LNCAP (cell line): ENCODE measurements at regions not wholly inside any gene's neighbourhood (a gene's known extent, or its start where the extent isn't known, plus 50 kb on each side); places are given as distances from the start of the nearest gene placed in this dataset.

ENCODE experiments used
- TF ChIP-seq, protein P1 (sequence below): fragments of 450-650 bp; IDR thresholded peaks from 2 replicates; pipeline ENCODE4 v1.5.1; 2017; ENCODE audit warnings: mild to moderate bottlenecking

DNA sequence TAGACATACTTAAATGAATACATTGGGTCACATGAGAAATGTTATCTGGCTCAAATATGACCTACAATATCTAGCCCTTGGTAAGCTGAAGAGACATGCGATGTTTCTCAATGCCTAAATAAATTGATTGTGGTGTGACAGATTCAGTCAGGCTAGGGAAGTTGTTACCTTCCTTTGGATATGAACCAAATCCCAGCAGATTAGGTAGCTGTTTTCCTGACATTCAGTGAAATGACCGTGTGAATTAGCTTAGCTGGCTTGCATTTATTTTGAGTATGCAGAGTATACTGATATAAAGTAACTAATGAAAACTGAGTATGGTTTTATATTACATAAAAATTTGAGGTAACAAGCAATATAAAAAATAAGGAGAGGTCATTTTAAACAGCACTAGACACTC is 288.2 kb downstream of the GJA1 start:
- TF ChIP-seq, protein P1, sequence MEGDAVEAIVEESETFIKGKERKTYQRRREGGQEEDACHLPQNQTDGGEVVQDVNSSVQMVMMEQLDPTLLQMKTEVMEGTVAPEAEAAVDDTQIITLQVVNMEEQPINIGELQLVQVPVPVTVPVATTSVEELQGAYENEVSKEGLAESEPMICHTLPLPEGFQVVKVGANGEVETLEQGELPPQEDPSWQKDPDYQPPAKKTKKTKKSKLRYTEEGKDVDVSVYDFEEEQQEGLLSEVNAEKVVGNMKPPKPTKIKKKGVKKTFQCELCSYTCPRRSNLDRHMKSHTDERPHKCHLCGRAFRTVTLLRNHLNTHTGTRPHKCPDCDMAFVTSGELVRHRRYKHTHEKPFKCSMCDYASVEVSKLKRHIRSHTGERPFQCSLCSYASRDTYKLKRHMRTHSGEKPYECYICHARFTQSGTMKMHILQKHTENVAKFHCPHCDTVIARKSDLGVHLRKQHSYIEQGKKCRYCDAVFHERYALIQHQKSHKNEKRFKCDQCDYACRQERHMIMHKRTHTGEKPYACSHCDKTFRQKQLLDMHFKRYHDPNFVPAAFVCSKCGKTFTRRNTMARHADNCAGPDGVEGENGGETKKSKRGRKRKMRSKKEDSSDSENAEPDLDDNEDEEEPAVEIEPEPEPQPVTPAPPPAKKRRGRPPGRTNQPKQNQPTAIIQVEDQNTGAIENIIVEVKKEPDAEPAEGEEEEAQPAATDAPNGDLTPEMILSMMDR: no peak

DNA sequence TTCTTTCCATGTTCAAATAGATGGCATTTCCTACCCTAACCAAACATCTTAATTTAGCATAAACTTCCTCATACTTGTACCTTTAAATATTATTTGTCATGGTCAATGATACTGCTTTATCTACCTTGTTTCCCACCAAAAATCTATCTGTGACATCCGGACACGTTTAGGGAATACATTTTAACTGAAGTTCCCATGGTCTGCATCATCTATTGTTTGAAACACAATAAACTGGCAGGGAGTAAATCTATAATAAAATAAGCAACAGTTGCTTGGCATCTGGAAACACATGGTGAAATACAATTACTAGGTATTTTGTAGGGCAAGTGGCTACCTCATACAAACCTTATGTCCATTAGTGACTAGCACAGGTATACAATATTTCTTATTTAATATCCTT is 289.1 kb downstream of the GJA1 start:
- TF ChIP-seq, protein P1: no peak

DNA sequence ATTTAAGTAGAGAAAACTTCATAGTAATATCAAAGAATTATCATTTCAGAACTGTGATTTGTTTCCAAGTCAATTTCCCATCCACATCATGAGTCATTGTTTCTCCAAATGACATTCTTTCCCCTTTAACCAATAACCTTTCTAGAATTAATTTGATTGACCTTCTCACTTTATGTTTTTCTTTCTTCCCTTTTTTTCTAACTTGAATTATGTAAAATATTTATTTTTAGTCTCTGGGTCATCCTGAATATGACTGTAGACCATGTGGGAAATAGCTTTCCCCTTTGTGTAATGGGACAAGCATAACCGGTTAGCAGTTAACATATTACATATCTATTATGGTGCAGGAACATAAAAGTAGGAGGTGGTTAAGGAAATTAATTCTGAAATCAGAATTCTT is 291.1 kb downstream of the GJA1 start:
- TF ChIP-seq, protein P1: no peak

DNA sequence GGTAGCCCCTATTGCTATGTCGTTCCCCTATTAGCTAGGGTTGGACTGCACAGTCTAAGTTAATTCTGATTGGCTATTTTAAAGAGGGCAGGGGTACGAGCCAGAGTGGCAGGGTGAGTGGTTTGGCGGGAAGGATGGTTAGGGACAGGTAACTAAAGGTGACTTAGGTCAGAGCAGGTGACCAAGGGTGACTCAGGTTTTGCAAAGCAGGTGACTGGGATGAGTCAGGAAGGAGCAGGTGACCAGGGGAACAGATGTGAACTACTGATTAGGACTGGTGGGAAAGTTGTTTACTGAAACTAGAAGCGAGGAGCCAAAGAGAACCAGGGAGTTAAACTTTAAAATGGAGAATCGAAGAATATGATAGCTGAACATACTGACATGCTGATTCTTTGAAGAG is 295.2 kb downstream of the GJA1 start:
- TF ChIP-seq, protein P1: no peak

DNA sequence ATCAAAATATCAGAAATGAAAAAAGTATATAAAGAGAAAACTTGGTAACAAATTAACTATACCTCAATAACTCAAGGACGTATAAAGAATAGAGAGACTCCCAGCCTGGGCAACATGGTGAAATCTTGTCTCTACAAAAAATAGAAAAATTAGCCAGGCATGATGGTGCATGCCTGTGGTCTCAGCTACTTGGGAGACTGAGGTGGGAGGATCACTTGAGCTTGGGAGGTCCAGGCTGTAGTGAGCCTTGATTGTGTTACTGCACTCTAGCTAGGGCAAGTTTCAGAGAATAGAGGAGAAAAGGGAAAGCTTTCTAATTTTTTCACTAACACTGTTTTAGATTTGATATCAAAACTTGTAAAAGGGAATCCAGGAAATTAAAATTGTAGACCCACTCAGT is 295.9 kb downstream of the GJA1 start:
- TF ChIP-seq, protein P1: no peak

DNA sequence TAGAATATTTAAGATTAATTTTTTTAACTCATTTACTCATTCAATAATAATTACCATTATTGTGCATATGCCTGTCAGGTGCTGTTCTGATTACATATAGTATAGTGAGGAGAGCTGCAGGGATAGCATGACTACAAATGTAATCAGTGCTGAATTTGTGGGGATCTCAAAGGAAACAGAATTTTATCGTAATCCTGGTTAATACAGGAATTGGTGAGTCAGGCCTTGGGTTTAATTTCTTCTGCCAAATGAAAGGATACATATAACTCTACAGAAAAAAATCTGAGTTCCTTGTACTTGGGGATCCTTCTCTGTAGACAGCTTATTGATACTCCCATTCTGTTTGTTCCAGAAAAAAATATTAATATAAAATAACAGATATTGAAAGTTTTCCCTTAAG is 297.2 kb downstream of the GJA1 start:
- TF ChIP-seq, protein P1: no peak

DNA sequence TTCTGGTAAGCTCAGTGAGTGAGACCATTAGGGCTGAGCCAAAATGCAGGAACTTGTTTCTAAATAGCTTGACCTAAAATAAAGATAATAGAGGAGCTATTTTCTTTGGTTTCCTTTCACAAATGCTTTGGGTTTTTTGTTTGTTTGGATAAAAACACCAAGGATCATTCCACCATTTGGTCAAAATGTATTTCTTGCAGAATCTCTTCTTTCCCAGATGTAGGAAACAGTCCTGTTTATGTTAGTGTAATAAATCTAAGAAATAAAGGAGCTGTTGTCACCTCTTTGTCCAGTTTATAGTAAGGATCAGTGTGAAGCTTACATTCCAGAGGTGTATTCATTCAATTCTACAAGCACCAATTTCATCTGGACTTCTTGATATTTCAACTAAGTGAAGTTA is 297.8 kb downstream of the GJA1 start:
- TF ChIP-seq, protein P1: no peak

DNA sequence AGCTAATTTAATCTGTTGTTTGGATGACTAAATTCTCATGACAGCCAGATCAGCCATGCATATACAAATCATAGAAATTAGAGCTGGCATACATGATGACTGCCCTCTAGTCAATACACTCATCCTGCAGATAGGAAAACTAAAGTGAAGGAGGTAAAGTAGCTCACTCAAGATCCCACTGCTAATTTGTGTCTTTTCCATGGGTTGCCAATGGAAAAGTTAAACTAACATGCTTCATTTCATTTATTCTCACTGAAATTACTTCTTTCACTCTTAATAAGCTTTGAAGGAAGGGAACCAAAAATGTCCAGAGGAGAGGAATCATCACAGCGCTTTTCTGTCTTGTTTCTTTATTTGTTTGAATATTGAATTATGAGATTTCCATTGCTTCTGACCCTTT is 308.2 kb downstream of the GJA1 start:
- TF ChIP-seq, protein P1: no peak
